GM23338 (cell line): ENCODE measurements at regions not wholly inside any gene's neighbourhood (a gene's known extent, or its start where the extent isn't known, plus 50 kb on each side); places are given as distances from the start of the nearest gene placed in this dataset.

Experiments used
- ATAC-seq: fragments of 200-7000 bp; cut with Tn5 transposase; 3 replicates; pipeline ENCODE4 v1.9.1; 2020
- DNase-seq: peaks from one replicate; pipeline ENCODE4 v3.0.0-alpha.2; 2015; ENCODE audit warnings: low spot score
- H2AFZ ChIP-seq: fragments of 200-600 bp; sonication (generic); 2 replicates; pipeline ENCODE4 v1.8.0; 2016; ENCODE audit warnings: antibody characterized with exemption, mild to moderate bottlenecking, moderate library complexity
- H3F3A ChIP-seq: fragments of 200-600 bp; sonication (generic); replicated peaks from 2 replicates; pipeline ENCODE4 v1.8.0; 2017; ENCODE audit warnings: antibody characterized with exemption, mixed run types, low read depth
- H3K27ac ChIP-seq: fragments of 200-600 bp; sonication (generic); 2 replicates; pipeline ENCODE4 v1.6.1; 2016; ENCODE audit warnings: low read depth
- H3K27me3 ChIP-seq: fragments of 200-600 bp; sonication (generic); 2 replicates; pipeline ENCODE4 v1.8.0; 2016; ENCODE audit warnings: mild to moderate bottlenecking, mixed run types, moderate library complexity; ENCODE audit not compliant: insufficient read depth
- H3K36me3 ChIP-seq: fragments of 200-600 bp; sonication (generic); 2 replicates; pipeline ENCODE4 v1.8.0; 2016; ENCODE audit warnings: mild to moderate bottlenecking; ENCODE audit not compliant: insufficient read depth
- H3K4me1 ChIP-seq: fragments of 200-600 bp; sonication (generic); 2 replicates; pipeline ENCODE4 v1.8.0; 2016; ENCODE audit warnings: mild to moderate bottlenecking, moderate library complexity; ENCODE audit not compliant: insufficient read depth
- H3K4me2 ChIP-seq: fragments of 200-600 bp; sonication (generic); 2 replicates; pipeline ENCODE4 v1.7.1; 2017; ENCODE audit warnings: mixed run types
- H3K4me3 ChIP-seq: fragments of 200-600 bp; sonication (generic); 2 replicates; pipeline ENCODE4 v1.6.1; 2016; ENCODE audit warnings: mixed run types
- H3K79me2 ChIP-seq: fragments of 200-600 bp; sonication (generic); replicated peaks from 2 replicates; pipeline ENCODE4 v1.8.0; 2017; ENCODE audit warnings: mild to moderate bottlenecking; ENCODE audit not compliant: insufficient read depth
- H3K9me2 ChIP-seq: fragments of 200-600 bp; sonication (generic); 2 replicates; pipeline ENCODE4 v1.8.0; 2017; ENCODE audit not compliant: insufficient read depth
- H4K20me1 ChIP-seq: fragments of 200-600 bp; sonication (generic); replicated peaks from 2 replicates; pipeline ENCODE4 v1.8.0; 2017; ENCODE audit warnings: mild to moderate bottlenecking; ENCODE audit not compliant: insufficient read depth
- H3K27ac Mint-ChIP-seq: 2 replicates; pipeline ENCODE4 v1.8.0; 2020; ENCODE audit warnings: inconsistent platforms, mild to moderate bottlenecking, moderate library complexity, mixed read lengths
- H3K27me3 Mint-ChIP-seq: 3 replicates; pipeline ENCODE4 v1.8.0; 2022; ENCODE audit warnings: low read depth, mild to moderate bottlenecking, moderate library complexity, mixed read lengths, inconsistent platforms; ENCODE audit not compliant: insufficient read depth, poor library complexity
- H3K36me3 Mint-ChIP-seq: 3 replicates; pipeline ENCODE4 v1.8.0; 2021; ENCODE audit warnings: low read depth, mild to moderate bottlenecking, inconsistent platforms, moderate library complexity, mixed read lengths
- H3K4me1 Mint-ChIP-seq: 3 replicates; pipeline ENCODE4 v1.8.0; 2020; ENCODE audit warnings: mild to moderate bottlenecking, inconsistent platforms, mixed read lengths
- H3K4me3 Mint-ChIP-seq: 3 replicates; pipeline ENCODE4 v1.8.0; 2021; ENCODE audit warnings: moderate library complexity, mild to moderate bottlenecking, inconsistent platforms, mixed read lengths
- H3K9me3 Mint-ChIP-seq: 3 replicates; pipeline ENCODE4 v1.8.0; 2020; ENCODE audit warnings: moderate library complexity, mild to moderate bottlenecking, inconsistent platforms, mixed read lengths
- CREB1 ChIP-seq: fragments of 250-450 bp; sonication (Bioruptor Pico); IDR thresholded peaks from 2 replicates; pipeline ENCODE4 v1.5.0; 2020; ENCODE audit warnings: low read depth, mild to moderate bottlenecking, moderate library complexity
- EZH2 ChIP-seq: fragments of 200-600 bp; sonication (generic); IDR thresholded peaks from one replicate; pipeline ENCODE4 v1.8.0; 2017; ENCODE audit warnings: antibody characterized with exemption, mild to moderate bottlenecking, low read depth; ENCODE audit not compliant: unreplicated experiment
- EZH2phosphoT487 ChIP-seq: fragments of 200-600 bp; sonication (generic); IDR thresholded peaks from one replicate; pipeline ENCODE4 v1.8.1; 2018; ENCODE audit warnings: antibody characterized with exemption; ENCODE audit not compliant: unreplicated experiment
- JUNB ChIP-seq: IDR thresholded peaks from one replicate; pipeline ENCODE4 v1.6.1; 2016; ENCODE audit warnings: antibody characterized with exemption; ENCODE audit not compliant: unreplicated experiment
- NANOG ChIP-seq: IDR thresholded peaks from 2 replicates; pipeline ENCODE4 v1.6.1; 2016; ENCODE audit warnings: antibody characterized with exemption, borderline replicate concordance
- POLR2AphosphoS5 ChIP-seq: IDR thresholded peaks from 2 replicates; pipeline ENCODE4 v1.6.1; 2016; ENCODE audit warnings: antibody characterized with exemption, low read depth
- STAT1 ChIP-seq: IDR thresholded peaks from one replicate; pipeline ENCODE4 v1.6.1; 2016; ENCODE audit warnings: antibody characterized with exemption; ENCODE audit not compliant: unreplicated experiment
- ZNF114 ChIP-seq: fragments of 250-450 bp; sonication (Bioruptor Pico); IDR thresholded peaks from 2 replicates; pipeline ENCODE4 v1.5.0; 2020; ENCODE audit warnings: mild to moderate bottlenecking, moderate library complexity
- ZNF331 ChIP-seq: fragments of 250-450 bp; sonication (Bioruptor Pico); IDR thresholded peaks from 2 replicates; pipeline ENCODE4 v1.5.0; 2020; ENCODE audit warnings: low read depth, mild to moderate bottlenecking, moderate library complexity
- TF ChIP-seq, protein P1 (sequence below), 2 experiments: fragments of 200-600 bp in 1 of 2; sonication (generic) in 1 of 2; conservative IDR thresholded peaks; 2 replicates each; pipeline versions ENCODE4 v1.5.1 to v1.6.1; 2016 to 2017; ENCODE audit warnings: antibody characterized with exemption in 2 of 2, low read depth in 2 of 2, mild to moderate bottlenecking in 2 of 2, moderate library complexity in 1 of 2
- TF ChIP-seq, protein P2 (sequence below): IDR thresholded peaks from one replicate; pipeline ENCODE4 v1.6.1; 2018; ENCODE audit warnings: antibody characterized with exemption; ENCODE audit not compliant: unreplicated experiment
- TF ChIP-seq, protein P3 (sequence below): IDR thresholded peaks from 2 replicates; pipeline ENCODE4 v1.6.1; 2016; ENCODE audit warnings: antibody characterized with exemption
- TF ChIP-seq, protein P4 (sequence below): fragments of 250-450 bp; sonication (Bioruptor Pico); IDR thresholded peaks from 2 replicates; pipeline ENCODE4 v1.5.0; 2020; ENCODE audit warnings: mild to moderate bottlenecking, moderate library complexity

DNA sequence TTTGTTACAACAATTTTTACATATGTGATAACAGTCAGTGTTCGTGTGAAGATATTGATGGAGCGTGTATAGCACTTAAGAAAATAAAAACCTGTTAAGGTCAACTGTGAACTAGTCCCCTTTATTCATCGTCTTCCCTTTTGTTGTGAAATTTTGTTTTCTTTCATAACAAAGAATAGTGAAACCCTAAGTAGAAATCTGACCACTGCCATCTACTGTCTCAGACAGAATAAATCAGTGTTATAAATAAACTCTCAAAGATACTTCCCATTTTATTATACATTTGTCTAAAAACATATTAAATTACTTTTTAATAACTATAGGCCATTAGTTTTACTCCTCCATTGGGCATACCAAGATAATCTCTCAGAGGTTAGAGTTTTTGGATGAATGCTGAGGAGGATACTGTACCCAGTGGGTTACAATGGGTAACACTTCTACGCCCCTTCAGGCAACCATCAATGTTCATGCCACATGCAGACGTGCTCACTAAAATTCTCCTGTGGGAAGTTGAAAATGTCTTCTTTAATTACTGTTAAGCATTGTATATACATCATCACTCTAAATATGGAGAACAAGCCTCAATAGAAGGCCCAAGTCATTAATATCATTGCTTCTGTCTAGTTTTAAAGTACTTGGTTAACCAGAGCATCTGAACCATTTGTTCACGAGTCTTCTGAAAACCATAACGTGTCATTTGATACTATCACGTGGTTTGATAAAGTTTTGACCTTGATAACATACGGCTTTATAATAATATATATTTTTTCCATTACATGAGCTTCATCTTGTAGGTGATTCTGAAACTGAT lies 171.2 kb downstream of the TMA16 start:
- H3K36me3 Mint-ChIP-seq, result no peaks in the 10 kb centered on the region
- Histone ChIP-seq H3K27ac (no peak overlapping the region), H3K36me3 (no peaks in the 10 kb centered on the region), H3K9me2 (no peaks in the 10 kb centered on the region), H2AFZ (no peak overlapping the region), H3K27me3 (no peaks in the 10 kb centered on the region), H3K4me2 (no peak overlapping the region), H3K79me2 (no peaks in the 10 kb centered on the region), H3K4me1 (no peaks in the 10 kb centered on the region), H3F3A (no peaks in the 10 kb centered on the region), H4K20me1 (no peaks in the 10 kb centered on the region), H3K4me3 (no peak overlapping the region)
- ATAC-seq (no peak), DNase-seq (no peak)
- no peaks in the 10 kb centered on the region for H3K9me3 Mint-ChIP-seq
- no peaks in the 10 kb centered on the region for H3K4me1 Mint-ChIP-seq
- H3K27me3 Mint-ChIP-seq, result no peaks in the 10 kb centered on the region
- no peak overlapping the region for H3K4me3 Mint-ChIP-seq
- TF ChIP-seq, protein P1, sequence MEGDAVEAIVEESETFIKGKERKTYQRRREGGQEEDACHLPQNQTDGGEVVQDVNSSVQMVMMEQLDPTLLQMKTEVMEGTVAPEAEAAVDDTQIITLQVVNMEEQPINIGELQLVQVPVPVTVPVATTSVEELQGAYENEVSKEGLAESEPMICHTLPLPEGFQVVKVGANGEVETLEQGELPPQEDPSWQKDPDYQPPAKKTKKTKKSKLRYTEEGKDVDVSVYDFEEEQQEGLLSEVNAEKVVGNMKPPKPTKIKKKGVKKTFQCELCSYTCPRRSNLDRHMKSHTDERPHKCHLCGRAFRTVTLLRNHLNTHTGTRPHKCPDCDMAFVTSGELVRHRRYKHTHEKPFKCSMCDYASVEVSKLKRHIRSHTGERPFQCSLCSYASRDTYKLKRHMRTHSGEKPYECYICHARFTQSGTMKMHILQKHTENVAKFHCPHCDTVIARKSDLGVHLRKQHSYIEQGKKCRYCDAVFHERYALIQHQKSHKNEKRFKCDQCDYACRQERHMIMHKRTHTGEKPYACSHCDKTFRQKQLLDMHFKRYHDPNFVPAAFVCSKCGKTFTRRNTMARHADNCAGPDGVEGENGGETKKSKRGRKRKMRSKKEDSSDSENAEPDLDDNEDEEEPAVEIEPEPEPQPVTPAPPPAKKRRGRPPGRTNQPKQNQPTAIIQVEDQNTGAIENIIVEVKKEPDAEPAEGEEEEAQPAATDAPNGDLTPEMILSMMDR (conservative IDR thresholded peaks at IDR 0.05; ENCODE audit: low read depth in 2 of 2), result no peak
- TF ChIP-seq POLR2AphosphoS5, result no peak
- TF ChIP-seq EZH2phosphoT487, result no peak
- no peak for TF ChIP-seq ZNF114 (CRISPR knock-in tag)
- no peak for TF ChIP-seq JUNB
- no peak for TF ChIP-seq STAT1
- no peak for TF ChIP-seq EZH2
- no peak for TF ChIP-seq NANOG
- TF ChIP-seq, protein P2, sequence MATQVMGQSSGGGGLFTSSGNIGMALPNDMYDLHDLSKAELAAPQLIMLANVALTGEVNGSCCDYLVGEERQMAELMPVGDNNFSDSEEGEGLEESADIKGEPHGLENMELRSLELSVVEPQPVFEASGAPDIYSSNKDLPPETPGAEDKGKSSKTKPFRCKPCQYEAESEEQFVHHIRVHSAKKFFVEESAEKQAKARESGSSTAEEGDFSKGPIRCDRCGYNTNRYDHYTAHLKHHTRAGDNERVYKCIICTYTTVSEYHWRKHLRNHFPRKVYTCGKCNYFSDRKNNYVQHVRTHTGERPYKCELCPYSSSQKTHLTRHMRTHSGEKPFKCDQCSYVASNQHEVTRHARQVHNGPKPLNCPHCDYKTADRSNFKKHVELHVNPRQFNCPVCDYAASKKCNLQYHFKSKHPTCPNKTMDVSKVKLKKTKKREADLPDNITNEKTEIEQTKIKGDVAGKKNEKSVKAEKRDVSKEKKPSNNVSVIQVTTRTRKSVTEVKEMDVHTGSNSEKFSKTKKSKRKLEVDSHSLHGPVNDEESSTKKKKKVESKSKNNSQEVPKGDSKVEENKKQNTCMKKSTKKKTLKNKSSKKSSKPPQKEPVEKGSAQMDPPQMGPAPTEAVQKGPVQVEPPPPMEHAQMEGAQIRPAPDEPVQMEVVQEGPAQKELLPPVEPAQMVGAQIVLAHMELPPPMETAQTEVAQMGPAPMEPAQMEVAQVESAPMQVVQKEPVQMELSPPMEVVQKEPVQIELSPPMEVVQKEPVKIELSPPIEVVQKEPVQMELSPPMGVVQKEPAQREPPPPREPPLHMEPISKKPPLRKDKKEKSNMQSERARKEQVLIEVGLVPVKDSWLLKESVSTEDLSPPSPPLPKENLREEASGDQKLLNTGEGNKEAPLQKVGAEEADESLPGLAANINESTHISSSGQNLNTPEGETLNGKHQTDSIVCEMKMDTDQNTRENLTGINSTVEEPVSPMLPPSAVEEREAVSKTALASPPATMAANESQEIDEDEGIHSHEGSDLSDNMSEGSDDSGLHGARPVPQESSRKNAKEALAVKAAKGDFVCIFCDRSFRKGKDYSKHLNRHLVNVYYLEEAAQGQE, result no peak
- TF ChIP-seq, protein P3, sequence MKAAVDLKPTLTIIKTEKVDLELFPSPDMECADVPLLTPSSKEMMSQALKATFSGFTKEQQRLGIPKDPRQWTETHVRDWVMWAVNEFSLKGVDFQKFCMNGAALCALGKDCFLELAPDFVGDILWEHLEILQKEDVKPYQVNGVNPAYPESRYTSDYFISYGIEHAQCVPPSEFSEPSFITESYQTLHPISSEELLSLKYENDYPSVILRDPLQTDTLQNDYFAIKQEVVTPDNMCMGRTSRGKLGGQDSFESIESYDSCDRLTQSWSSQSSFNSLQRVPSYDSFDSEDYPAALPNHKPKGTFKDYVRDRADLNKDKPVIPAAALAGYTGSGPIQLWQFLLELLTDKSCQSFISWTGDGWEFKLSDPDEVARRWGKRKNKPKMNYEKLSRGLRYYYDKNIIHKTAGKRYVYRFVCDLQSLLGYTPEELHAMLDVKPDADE, result no peak
- TF ChIP-seq, protein P4, sequence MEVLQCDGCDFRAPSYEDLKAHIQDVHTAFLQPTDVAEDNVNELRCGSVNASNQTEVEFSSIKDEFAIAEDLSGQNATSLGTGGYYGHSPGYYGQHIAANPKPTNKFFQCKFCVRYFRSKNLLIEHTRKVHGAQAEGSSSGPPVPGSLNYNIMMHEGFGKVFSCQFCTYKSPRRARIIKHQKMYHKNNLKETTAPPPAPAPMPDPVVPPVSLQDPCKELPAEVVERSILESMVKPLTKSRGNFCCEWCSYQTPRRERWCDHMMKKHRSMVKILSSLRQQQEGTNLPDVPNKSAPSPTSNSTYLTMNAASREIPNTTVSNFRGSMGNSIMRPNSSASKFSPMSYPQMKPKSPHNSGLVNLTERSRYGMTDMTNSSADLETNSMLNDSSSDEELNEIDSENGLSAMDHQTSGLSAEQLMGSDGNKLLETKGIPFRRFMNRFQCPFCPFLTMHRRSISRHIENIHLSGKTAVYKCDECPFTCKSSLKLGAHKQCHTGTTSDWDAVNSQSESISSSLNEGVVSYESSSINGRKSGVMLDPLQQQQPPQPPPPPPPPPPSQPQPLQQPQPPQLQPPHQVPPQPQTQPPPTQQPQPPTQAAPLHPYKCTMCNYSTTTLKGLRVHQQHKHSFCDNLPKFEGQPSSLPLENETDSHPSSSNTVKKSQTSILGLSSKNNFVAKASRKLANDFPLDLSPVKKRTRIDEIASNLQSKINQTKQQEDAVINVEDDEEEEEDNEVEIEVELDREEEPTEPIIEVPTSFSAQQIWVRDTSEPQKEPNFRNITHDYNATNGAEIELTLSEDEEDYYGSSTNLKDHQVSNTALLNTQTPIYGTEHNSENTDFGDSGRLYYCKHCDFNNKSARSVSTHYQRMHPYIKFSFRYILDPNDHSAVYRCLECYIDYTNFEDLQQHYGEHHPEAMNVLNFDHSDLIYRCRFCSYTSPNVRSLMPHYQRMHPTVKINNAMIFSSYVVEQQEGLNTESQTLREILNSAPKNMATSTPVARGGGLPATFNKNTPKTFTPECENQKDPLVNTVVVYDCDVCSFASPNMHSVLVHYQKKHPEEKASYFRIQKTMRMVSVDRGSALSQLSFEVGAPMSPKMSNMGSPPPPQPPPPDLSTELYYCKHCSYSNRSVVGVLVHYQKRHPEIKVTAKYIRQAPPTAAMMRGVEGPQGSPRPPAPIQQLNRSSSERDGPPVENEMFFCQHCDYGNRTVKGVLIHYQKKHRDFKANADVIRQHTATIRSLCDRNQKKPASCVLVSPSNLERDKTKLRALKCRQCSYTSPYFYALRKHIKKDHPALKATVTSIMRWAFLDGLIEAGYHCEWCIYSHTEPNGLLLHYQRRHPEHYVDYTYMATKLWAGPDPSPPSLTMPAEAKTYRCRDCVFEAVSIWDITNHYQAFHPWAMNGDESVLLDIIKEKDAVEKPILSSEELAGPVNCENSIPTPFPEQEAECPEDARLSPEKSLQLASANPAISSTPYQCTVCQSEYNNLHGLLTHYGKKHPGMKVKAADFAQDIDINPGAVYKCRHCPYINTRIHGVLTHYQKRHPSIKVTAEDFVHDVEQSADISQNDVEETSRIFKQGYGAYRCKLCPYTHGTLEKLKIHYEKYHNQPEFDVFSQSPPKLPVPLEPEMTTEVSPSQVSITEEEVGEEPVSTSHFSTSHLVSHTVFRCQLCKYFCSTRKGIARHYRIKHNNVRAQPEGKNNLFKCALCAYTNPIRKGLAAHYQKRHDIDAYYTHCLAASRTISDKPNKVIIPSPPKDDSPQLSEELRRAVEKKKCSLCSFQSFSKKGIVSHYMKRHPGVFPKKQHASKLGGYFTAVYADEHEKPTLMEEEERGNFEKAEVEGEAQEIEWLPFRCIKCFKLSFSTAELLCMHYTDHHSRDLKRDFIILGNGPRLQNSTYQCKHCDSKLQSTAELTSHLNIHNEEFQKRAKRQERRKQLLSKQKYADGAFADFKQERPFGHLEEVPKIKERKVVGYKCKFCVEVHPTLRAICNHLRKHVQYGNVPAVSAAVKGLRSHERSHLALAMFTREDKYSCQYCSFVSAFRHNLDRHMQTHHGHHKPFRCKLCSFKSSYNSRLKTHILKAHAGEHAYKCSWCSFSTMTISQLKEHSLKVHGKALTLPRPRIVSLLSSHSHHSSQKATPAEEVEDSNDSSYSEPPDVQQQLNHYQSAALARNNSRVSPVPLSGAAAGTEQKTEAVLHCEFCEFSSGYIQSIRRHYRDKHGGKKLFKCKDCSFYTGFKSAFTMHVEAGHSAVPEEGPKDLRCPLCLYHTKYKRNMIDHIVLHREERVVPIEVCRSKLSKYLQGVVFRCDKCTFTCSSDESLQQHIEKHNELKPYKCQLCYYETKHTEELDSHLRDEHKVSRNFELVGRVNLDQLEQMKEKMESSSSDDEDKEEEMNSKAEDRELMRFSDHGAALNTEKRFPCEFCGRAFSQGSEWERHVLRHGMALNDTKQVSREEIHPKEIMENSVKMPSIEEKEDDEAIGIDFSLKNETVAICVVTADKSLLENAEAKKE (CRISPR knock-in tag), result no peak
- TF ChIP-seq CREB1, result no peak
- TF ChIP-seq ZNF331 (CRISPR knock-in tag), result no peak
- no peak overlapping the region for H3K27ac Mint-ChIP-seq
